H1 (cell line): ENCODE measurements at regions not wholly inside any gene's neighbourhood (a gene's known extent, or its start where the extent isn't known, plus 50 kb on each side); places are given as distances from the start of the nearest gene placed in this dataset.

Experiments used
- CTCF ChIA-PET: fragments of 300-600 bp; sonication (Branson Sonifier 250); formaldehyde crosslinking; loops from one replicate; lab custom pipeline; 2021; ENCODE audit not compliant: partially characterized antibody; lab: Charles Lee
- POLR2A ChIA-PET: fragments of 300-600 bp; sonication (Branson Sonifier 250); formaldehyde crosslinking; loops from one replicate; lab custom pipeline; 2021; ENCODE audit warnings: inconsistent platforms; ENCODE audit not compliant: partially characterized antibody; lab: Charles Lee
- DNase-seq, 2 experiments: peaks; one replicate each; pipeline versions ENCODE4 v3.0.0 to v3.0.0-alpha.2; 2010 to 2022; ENCODE audit warnings: low spot score in 2 of 2, low read depth in 1 of 2, mixed read lengths in 1 of 2
- FAIRE-seq: peaks from 2 replicates; lab custom pipeline; 2011; peaks lifted over from hg19 to GRCh38; lab: Jason Lieb, UNC
- H2AFZ ChIP-seq: 2 replicates; pipeline ENCODE4 v1.8.1; 2012; ENCODE audit warnings: low read length, inconsistent platforms
- H2AK5ac ChIP-seq: 2 replicates; pipeline ENCODE4 v1.6.1; 2013; ENCODE audit warnings: low read depth, low read length
- H2BK120ac ChIP-seq: replicated peaks from 2 replicates; pipeline ENCODE3; 2013; ENCODE audit warnings: low read depth, low read length, inconsistent platforms
- H2BK12ac ChIP-seq: 2 replicates; pipeline ENCODE4 v1.6.1; 2013; ENCODE audit warnings: low read depth, low read length
- H2BK15ac ChIP-seq: 2 replicates; pipeline ENCODE4 v1.6.1; 2013; ENCODE audit warnings: low read length
- H2BK20ac ChIP-seq: 2 replicates; pipeline ENCODE4 v1.6.1; 2013; ENCODE audit warnings: low read length
- H2BK5ac ChIP-seq: 2 replicates; pipeline ENCODE4 v1.6.1; 2013; ENCODE audit warnings: low read depth, low read length
- H3K14ac ChIP-seq: 2 replicates; pipeline ENCODE4 v1.6.1; 2013; ENCODE audit warnings: inconsistent platforms; ENCODE audit not compliant: insufficient read length
- H3K18ac ChIP-seq: 2 replicates; pipeline ENCODE4 v1.6.1; 2013; ENCODE audit warnings: low read length; ENCODE audit errors: extremely low read depth
- H3K23ac ChIP-seq: 2 replicates; pipeline ENCODE4 v1.6.1; 2013; ENCODE audit warnings: inconsistent platforms; ENCODE audit not compliant: insufficient read length
- H3K23me2 ChIP-seq: 2 replicates; pipeline ENCODE4 v1.6.1; 2013; ENCODE audit warnings: low read depth, low read length
- H3K27ac ChIP-seq: 2 replicates; pipeline ENCODE4 v1.6.1; 2011; ENCODE audit warnings: low read depth, low read length, inconsistent platforms
- H3K27me3 ChIP-seq, 4 experiments: replicated peaks in 1 of 4; 1 replicate in 1 of 4; 2 replicates in 3 of 4; pipeline versions ENCODE4 v1.6.1 to v1.8.1; 2011 to 2013; ENCODE audit warnings: low read length in 3 of 4, mild to moderate bottlenecking in 3 of 4, inconsistent platforms in 2 of 4, mixed read lengths in 2 of 4, moderate library complexity in 1 of 4; ENCODE audit not compliant: control insufficient read depth in 3 of 4, insufficient read depth in 3 of 4; ENCODE audit errors: extremely low read depth in 1 of 4
- H3K36me3 ChIP-seq, 4 experiments: 2 replicates each; pipeline versions ENCODE4 v1.6.1 to v1.8.1; 2011 to 2013; ENCODE audit warnings: mild to moderate bottlenecking in 4 of 4, low read length in 3 of 4, moderate library complexity in 2 of 4, control low read depth in 1 of 4, inconsistent platforms in 1 of 4; ENCODE audit not compliant: insufficient read depth in 4 of 4, control insufficient read depth in 2 of 4
- H3K4ac ChIP-seq: replicated peaks from 2 replicates; pipeline ENCODE3; 2013; ENCODE audit warnings: low read length, low read depth, mixed read lengths, inconsistent platforms; ENCODE audit not compliant: insufficient read length
- H3K4me1 ChIP-seq, 4 experiments: replicated peaks in 1 of 4; 1 replicate in 1 of 4; 2 replicates in 3 of 4; pipeline versions ENCODE4 v1.6.1 to v1.8.1; 2011 to 2013; ENCODE audit warnings: low read length in 3 of 4, inconsistent platforms in 2 of 4, mixed read lengths in 1 of 4; ENCODE audit not compliant: insufficient read depth in 4 of 4, control insufficient read depth in 3 of 4
- H3K4me2 ChIP-seq, 2 experiments: 2 replicates each; pipeline versions ENCODE4 v1.6.1 to v1.8.1; 2011 to 2013; ENCODE audit warnings: low read depth in 2 of 2, low read length in 2 of 2, control low read depth in 1 of 2, inconsistent platforms in 1 of 2, mild to moderate bottlenecking in 1 of 2; ENCODE audit not compliant: insufficient read depth in 1 of 2
- H3K4me3 ChIP-seq, 4 experiments: fragments of 200-600, 300-600 bp in 1 of 4; sonication (generic), shearing (Covaris generic), sonication (Bioruptor Twin) in 1 of 4; 2 replicates each; pipeline versions ENCODE4 v1.5.1 to v1.8.1; 2011 to 2016; ENCODE audit warnings: low read length in 4 of 4, low read depth in 3 of 4, control low read depth in 2 of 4, inconsistent platforms in 2 of 4, mild to moderate bottlenecking in 2 of 4, mixed read lengths in 1 of 4, moderate library complexity in 1 of 4; ENCODE audit not compliant: insufficient read depth in 2 of 4; ENCODE audit errors: extremely low read depth in 1 of 4
- H3K56ac ChIP-seq: replicated peaks from 2 replicates; pipeline ENCODE3; 2013; ENCODE audit warnings: low read depth, mild to moderate bottlenecking, mixed read lengths, low read length, inconsistent platforms; ENCODE audit not compliant: insufficient read length
- H3K79me1 ChIP-seq: 2 replicates; pipeline ENCODE4 v1.6.1; 2013; ENCODE audit warnings: low read depth, low read length, control low read depth
- H3K79me2 ChIP-seq, 2 experiments: 2 replicates each; pipeline versions ENCODE4 v1.6.1 to v1.8.1; 2012 to 2013; ENCODE audit warnings: low read length in 2 of 2, mild to moderate bottlenecking in 2 of 2, inconsistent platforms in 1 of 2; ENCODE audit not compliant: insufficient read depth in 2 of 2, control insufficient read depth in 1 of 2
- H3K9ac ChIP-seq, 4 experiments: replicated peaks in 1 of 4; 1 replicate in 1 of 4; 2 replicates in 3 of 4; pipeline versions ENCODE4 v1.6.1 to v1.8.1; 2011 to 2013; ENCODE audit warnings: low read depth in 3 of 4, low read length in 3 of 4, control low read depth in 2 of 4, mild to moderate bottlenecking in 2 of 4, moderate library complexity in 2 of 4, inconsistent platforms in 1 of 4; ENCODE audit errors: extremely low read depth in 1 of 4
- H3K9me3 ChIP-seq, 2 experiments: 2 replicates each; pipeline versions ENCODE4 v1.6.1 to v1.8.1; 2012 to 2013; ENCODE audit warnings: mild to moderate bottlenecking in 2 of 2, moderate library complexity in 2 of 2, control low read depth in 1 of 2, inconsistent platforms in 1 of 2, low read depth in 1 of 2, low read length in 1 of 2, mixed read lengths in 1 of 2; ENCODE audit not compliant: insufficient read depth in 2 of 2
- H4K20me1 ChIP-seq, 2 experiments: replicated peaks in 1 of 2; 2 replicates each; pipeline versions ENCODE3 to v1.8.1; 2011 to 2013; ENCODE audit warnings: inconsistent platforms in 2 of 2, low read length in 2 of 2, mild to moderate bottlenecking in 1 of 2; ENCODE audit not compliant: insufficient read depth in 2 of 2, control insufficient read depth in 1 of 2
- H4K5ac ChIP-seq: 2 replicates; pipeline ENCODE4 v1.6.1; 2013; ENCODE audit warnings: low read length, low read depth, mixed read lengths, inconsistent platforms; ENCODE audit not compliant: insufficient read length
- H4K8ac ChIP-seq: 2 replicates; pipeline ENCODE4 v1.8.0; 2013; ENCODE audit warnings: mild to moderate bottlenecking, moderate library complexity, low read length, inconsistent platforms; ENCODE audit not compliant: insufficient read depth; ENCODE audit errors: extremely low read depth
- H4K91ac ChIP-seq: replicated peaks from 2 replicates; pipeline ENCODE3; 2013; ENCODE audit warnings: low read length, mixed read lengths, inconsistent platforms; ENCODE audit not compliant: insufficient read length
- CHD1 ChIP-seq: IDR thresholded peaks from 2 replicates; pipeline ENCODE4 v1.6.1; 2012; ENCODE audit warnings: low read depth, low read length, improper control_type of control experiment
- CHD2 ChIP-seq: IDR thresholded peaks from 2 replicates; pipeline ENCODE4 v1.6.1; 2012; ENCODE audit warnings: low read length, improper control_type of control experiment
- CTBP2 ChIP-seq: IDR thresholded peaks from 2 replicates; pipeline ENCODE4 v1.7.0; 2011; ENCODE audit warnings: borderline replicate concordance, mild to moderate bottlenecking, moderate library complexity, mixed read lengths, low read length; ENCODE audit not compliant: insufficient read depth, insufficient read length
- EP300 ChIP-seq, 2 experiments: IDR thresholded peaks; 1 replicate in 1 of 2; 2 replicates in 1 of 2; pipeline ENCODE4 v1.6.1; 2011 to 2012; ENCODE audit warnings: low read depth in 2 of 2, low read length in 2 of 2, mild to moderate bottlenecking in 2 of 2, borderline replicate concordance in 1 of 2, inconsistent platforms in 1 of 2, moderate library complexity in 1 of 2
- MAFK ChIP-seq: IDR thresholded peaks from 2 replicates; pipeline ENCODE4 v1.6.1; 2012; ENCODE audit warnings: low read depth, mild to moderate bottlenecking, improper control_type of control experiment, low read length
- PHF8 ChIP-seq: fragments of 200-600 bp; sonication (generic); conservative IDR thresholded peaks from 2 replicates; pipeline ENCODE4 v1.7.1; 2012; ENCODE audit warnings: low read depth, mild to moderate bottlenecking, inconsistent platforms, low read length, moderate library complexity
- POLR2A ChIP-seq, 2 experiments: IDR thresholded peaks; 1 replicate in 1 of 2; 2 replicates in 1 of 2; pipeline ENCODE4 v1.6.1; 2011; ENCODE audit warnings: low read depth in 2 of 2, low read length in 2 of 2, mild to moderate bottlenecking in 2 of 2; ENCODE audit errors: control extremely low read depth in 1 of 2
- POLR2AphosphoS5 ChIP-seq: IDR thresholded peaks from 2 replicates; pipeline ENCODE4 v1.6.1; 2011; ENCODE audit warnings: low read depth, low read length
- RXRA ChIP-seq: IDR thresholded peaks from 2 replicates; pipeline ENCODE4 v1.6.1; 2011; ENCODE audit warnings: low read depth, mild to moderate bottlenecking, low read length, moderate library complexity; ENCODE audit not compliant: insufficient read depth
- SIRT6 ChIP-seq: IDR thresholded peaks from one replicate; pipeline ENCODE4 v1.7.1; 2012; ENCODE audit warnings: low read length, inconsistent platforms
- SIX5 ChIP-seq: IDR thresholded peaks from 2 replicates; pipeline ENCODE4 v1.6.1; 2011; ENCODE audit warnings: mild to moderate bottlenecking, low read depth, low read length
- SP1 ChIP-seq: IDR thresholded peaks from 2 replicates; pipeline ENCODE4 v1.6.1; 2011; ENCODE audit warnings: low read depth, low read length
- SP2 ChIP-seq: IDR thresholded peaks from 2 replicates; pipeline ENCODE4 v1.6.1; 2012; ENCODE audit warnings: mild to moderate bottlenecking, low read length, inconsistent platforms
- ZNF274 ChIP-seq: IDR thresholded peaks from 2 replicates; pipeline ENCODE4 v1.7.0; 2012; ENCODE audit warnings: low read length, borderline replicate concordance; ENCODE audit errors: extremely low read depth
- WGBS, 2 experiments: shearing (Covaris generic) in 1 of 2; methylation state at CpG; one replicate each; pipeline versions ENCODE4 v1.1.6 to v1.1.7; 2013 to 2015; ENCODE audit warnings: low lambda C conversion rate in 2 of 2, mixed read lengths in 2 of 2, inconsistent platforms in 1 of 2, low coverage in 1 of 2, missing lambda C conversion rate in 1 of 2; ENCODE audit not compliant: insufficient replicate concordance in 2 of 2, insufficient coverage in 1 of 2, insufficient read length in 1 of 2; ENCODE audit errors: extremely low coverage in 1 of 2, missing lambda C conversion rate in 1 of 2; 5-methylcytosine and 5-hydroxymethylcytosine counted together

DNA sequence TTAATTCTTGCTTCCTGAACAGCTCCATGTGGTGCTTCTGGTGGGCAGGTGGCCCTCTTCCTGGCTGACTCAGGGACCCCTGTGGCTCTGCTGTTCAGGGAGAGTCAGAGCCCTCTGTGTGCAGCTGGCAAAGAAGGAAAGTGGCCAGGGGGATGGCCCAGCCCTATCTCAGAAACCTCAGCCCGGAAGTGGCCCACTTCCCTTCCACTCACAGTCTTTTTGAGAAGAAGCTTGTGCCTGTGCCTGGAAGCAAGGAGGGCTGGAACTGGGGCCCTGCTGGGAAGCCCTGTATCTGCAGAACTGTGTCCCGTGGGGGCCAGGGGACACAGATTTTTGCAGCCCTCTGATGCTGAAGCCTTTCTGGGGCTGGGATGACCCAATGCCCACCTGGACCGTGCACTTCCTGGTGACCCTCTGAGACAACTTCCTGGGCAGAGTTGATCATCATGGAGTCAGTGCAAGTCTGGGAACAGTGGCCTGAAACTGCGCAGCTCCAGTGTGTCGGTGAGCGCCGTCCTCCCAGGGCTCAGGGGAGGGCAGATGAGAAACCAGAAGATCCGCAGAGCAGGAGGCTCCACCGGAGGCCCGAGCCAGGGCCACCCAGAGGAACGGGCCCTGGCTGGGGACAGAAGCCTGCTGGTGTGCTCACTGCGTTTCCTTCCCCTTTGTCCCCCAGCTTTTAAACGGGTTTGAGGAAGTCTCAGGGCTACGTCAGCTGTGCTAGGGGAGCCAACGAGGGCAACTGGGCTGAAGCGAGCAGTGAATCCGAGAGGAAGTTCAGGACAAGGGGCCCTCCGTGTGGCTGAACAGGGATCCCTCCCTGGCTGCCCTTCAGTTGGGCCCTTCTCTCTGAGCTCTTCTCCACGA lies 217.4 kb upstream of the RTL1 start:
- Histone ChIP-seq H3K27ac (no peak overlapping the region), H3K14ac (no peak overlapping the region), H2BK5ac (no peak overlapping the region), H3K18ac (no peak overlapping the region), H3K27me3 (no peaks in the 10 kb centered on the region), H3K56ac (no peak overlapping the region), H3K4ac (no peak overlapping the region), H4K20me1 (no peaks in the 10 kb centered on the region), H3K4me2 (no peak overlapping the region), H2BK15ac (no peak overlapping the region), H3K4me3 (no peak overlapping the region), H3K79me1 (no peaks in the 10 kb centered on the region), H4K91ac (no peak overlapping the region), H3K9ac (no peak overlapping the region), H4K5ac (no peak overlapping the region), H3K4me1 (peaks cover 0 to 9% (median under 1%) of the 10 kb centered on the region in 4 experiments; a peak in 3 of 7 replicates), H3K23me2 (peaks cover 8% of the 10 kb centered on the region; the same call in 1 of the 2 replicates), H2BK20ac (no peak overlapping the region), H3K23ac (no peak overlapping the region), H2AFZ (no peak overlapping the region), H3K9me3 (no peaks in the 10 kb centered on the region), H4K8ac (peak overlapping the region; percentile 47), H3K79me2 (no peaks in the 10 kb centered on the region), H3K36me3 (no peaks in the 10 kb centered on the region; a peak in 1 of 8 replicates), H2BK12ac (no peak overlapping the region), H2BK120ac (no peak overlapping the region), H2AK5ac (no peak overlapping the region)
- FAIRE-seq (no peak), DNase-seq (peak in 1 of 2 experiments; percentile 35)
- 95% methylated on average over 14 of the region's 19 CpGs; no CpG with 5 or more reads in 1 of the 2 experiments for WGBS, 2 experiments
- CTCF ChIA-PET, result interaction anchor here (0.6 to 1.3 kb wide), 6 partner anchors 11 to 689 kb away, joined by 3 to 6 read pairs (median 4); no protein-coding TSS in a partner anchor
- POLR2A ChIA-PET, result no interaction called here
- TF ChIP-seq SP1 (no peak), CHD1 (no peak), SIRT6 (no peak), SIX5 (no peak), POLR2AphosphoS5 (no peak), POLR2A (IDR thresholded peaks at IDR 0.05; ENCODE audit: control extremely low read depth in 1 of 2, low read depth in 2 of 2, low read length in 2 of 2) (no peak), ZNF274 (no peak), EP300 (IDR thresholded peaks at IDR 0.05; ENCODE audit: borderline replicate concordance in 1 of 2, low read depth in 2 of 2, low read length in 2 of 2) (no peak), MAFK (no peak), PHF8 (no peak), SP2 (no peak), RXRA (no peak), CTBP2 (no peak), CHD2 (no peak)
